Gastrocnemius medialis (tissue), 4 donors: ENCODE measurements at regions not wholly inside any gene's neighbourhood (a gene's known extent, or its start where the extent isn't known, plus 50 kb on each side); places are given as distances from the start of the nearest gene placed in this dataset.

Experiments
- ATAC-seq, 2 donors: fragments of 150-250 bp; one replicate each; pipeline ENCODE4 v1.9.1; 2016
- DNase-seq, 2 donors: peaks; one replicate each; pipeline ENCODE4 v3.0.0-alpha.2; 2019
- H3K27ac ChIP-seq, 4 donors: fragments of 200-600 bp; sonication (generic); 1 replicate in 1 of 4; 2 replicates in 3 of 4; pipeline ENCODE4 v1.5.1; 2016 to 2018; ENCODE audit warnings: mild to moderate bottlenecking in 2 of 4, moderate library complexity in 1 of 4
- H3K27me3 ChIP-seq, 3 donors: fragments of 200-600 bp; sonication (generic) in 2 of 3; 1 replicate in 1 of 3; 2 replicates in 2 of 3; pipeline versions ENCODE4 v1.5.1 to v1.6.0; 2016 to 2019; ENCODE audit warnings: mild to moderate bottlenecking in 1 of 3, moderate library complexity in 1 of 3
- H3K36me3 ChIP-seq, 2 donors: fragments of 200-600 bp; sonication (generic) in 1 of 2; one replicate each; pipeline ENCODE4 v1.5.1; 2017 to 2018
- H3K4me1 ChIP-seq, 2 donors: fragments of 200-600 bp; sonication (generic) in 1 of 2; one replicate each; pipeline ENCODE4 v1.5.1; 2016 to 2017; ENCODE audit warnings: mild to moderate bottlenecking in 2 of 2
- H3K4me3 ChIP-seq, 4 donors: fragments of 200-600 bp; sonication (generic) in 3 of 4; 1 replicate in 1 of 4; 2 replicates in 3 of 4; pipeline ENCODE4 v1.5.1; 2016 to 2019; ENCODE audit warnings: mild to moderate bottlenecking in 2 of 4
- H3K9me3 ChIP-seq, 3 donors: fragments of 200-600 bp; sonication (generic) in 2 of 3; 1 replicate in 1 of 3; 2 replicates in 2 of 3; pipeline ENCODE4 v1.5.1; 2016 to 2019
- POLR2A ChIP-seq, 2 donors: fragments of 450-650 bp; IDR thresholded peaks; one replicate each; pipeline ENCODE4 v1.6.1; 2017; ENCODE audit warnings: antibody characterized with exemption in 2 of 2, mild to moderate bottlenecking in 2 of 2, moderate library complexity in 2 of 2
- in situ Hi-C, 4 donors: fragments of 200-750 bp; cut with MboI; loops; one replicate each; pipeline versions ENCODE4 v1.15.0 to v1.8.0; 2017; ENCODE audit warnings: low sequenced_read_pairs in 4 of 4
- intact Hi-C: fragments of 100-400 bp; cut with DNase I; formaldehyde crosslinking; loops from one replicate; pipeline ENCODE4 v1.15.1; 2023; ENCODE audit warnings: low total_unique reads
- TF ChIP-seq, protein P1 (sequence below), 5 experiments: fragments of 450-650 bp in 3 of 5; fragments of 200-600 bp in 2 of 5; sonication (generic) in 2 of 5; IDR thresholded peaks in 4 of 5; conservative IDR thresholded peaks in 1 of 5; 1 replicate in 4 of 5; 2 replicates in 1 of 5; pipeline ENCODE4 v1.5.1; 2016 to 2019; ENCODE audit warnings: antibody characterized with exemption in 5 of 5, mild to moderate bottlenecking in 3 of 5, moderate library complexity in 3 of 5

DNA sequence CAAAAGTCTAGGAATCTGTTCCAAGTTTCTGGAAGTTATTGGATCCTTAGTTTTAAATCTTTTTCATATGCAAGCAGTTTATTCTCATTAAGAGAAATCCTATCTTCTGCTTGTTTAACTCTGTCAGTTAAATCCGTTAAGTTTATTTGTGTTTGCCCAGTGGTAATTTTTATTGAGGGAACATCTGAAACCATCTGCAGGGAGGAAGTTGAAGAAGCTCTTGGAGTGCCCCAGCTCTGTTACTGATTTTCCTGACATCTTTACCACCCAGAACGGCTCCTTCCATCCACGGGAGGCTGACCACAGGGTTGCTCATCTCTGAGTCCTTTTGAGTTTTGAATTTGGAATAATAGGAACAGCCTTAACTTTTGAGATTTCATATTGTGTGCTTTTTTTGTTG, 99.9 kb upstream of the ZNF618 start:
- in situ Hi-C loops: no loop called here
- intact Hi-C loops: no loop called here
- DNase-seq: no peak
- Histone ChIP-seq H3K36me3 (no peaks in the 10 kb centered on the region), H3K4me1 (no peaks in the 10 kb centered on the region), H3K27me3 (no peaks in the 10 kb centered on the region), H3K9me3 (no peaks in the 10 kb centered on the region), H3K27ac (no peak overlapping the region), H3K4me3 (no peak overlapping the region)
- TF ChIP-seq, protein P1, sequence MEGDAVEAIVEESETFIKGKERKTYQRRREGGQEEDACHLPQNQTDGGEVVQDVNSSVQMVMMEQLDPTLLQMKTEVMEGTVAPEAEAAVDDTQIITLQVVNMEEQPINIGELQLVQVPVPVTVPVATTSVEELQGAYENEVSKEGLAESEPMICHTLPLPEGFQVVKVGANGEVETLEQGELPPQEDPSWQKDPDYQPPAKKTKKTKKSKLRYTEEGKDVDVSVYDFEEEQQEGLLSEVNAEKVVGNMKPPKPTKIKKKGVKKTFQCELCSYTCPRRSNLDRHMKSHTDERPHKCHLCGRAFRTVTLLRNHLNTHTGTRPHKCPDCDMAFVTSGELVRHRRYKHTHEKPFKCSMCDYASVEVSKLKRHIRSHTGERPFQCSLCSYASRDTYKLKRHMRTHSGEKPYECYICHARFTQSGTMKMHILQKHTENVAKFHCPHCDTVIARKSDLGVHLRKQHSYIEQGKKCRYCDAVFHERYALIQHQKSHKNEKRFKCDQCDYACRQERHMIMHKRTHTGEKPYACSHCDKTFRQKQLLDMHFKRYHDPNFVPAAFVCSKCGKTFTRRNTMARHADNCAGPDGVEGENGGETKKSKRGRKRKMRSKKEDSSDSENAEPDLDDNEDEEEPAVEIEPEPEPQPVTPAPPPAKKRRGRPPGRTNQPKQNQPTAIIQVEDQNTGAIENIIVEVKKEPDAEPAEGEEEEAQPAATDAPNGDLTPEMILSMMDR (IDR thresholded peaks at IDR 0.05 in 4 of 5, conservative IDR thresholded peaks at IDR 0.05 in 1 of 5): no peak
- TF ChIP-seq POLR2A (IDR thresholded peaks at IDR 0.05): no peak
- ATAC-seq: no peak

DNA sequence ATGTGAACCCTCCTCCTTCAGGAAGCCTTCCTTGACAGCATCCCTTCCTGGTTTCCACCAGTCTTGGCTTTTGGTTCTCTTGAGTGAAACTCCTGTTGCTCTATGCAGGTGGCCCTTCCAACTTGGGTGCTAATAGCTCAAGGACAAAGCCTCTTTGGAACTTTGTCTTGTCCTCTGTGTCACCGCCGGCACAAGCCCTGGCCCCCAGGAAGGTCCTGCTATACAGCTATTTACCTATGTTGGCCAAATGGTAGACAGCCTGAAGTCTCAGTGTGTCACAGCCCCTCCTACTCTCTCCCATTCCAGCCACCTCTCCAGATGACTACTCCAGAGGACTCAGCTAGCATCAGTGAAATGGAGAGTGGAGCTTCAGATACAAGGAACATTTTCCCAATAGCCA, 94.7 kb upstream of the ZNF618 start:
- in situ Hi-C loops: no loop called here
- no peaks in the 10 kb centered on the region for H3K27me3 ChIP-seq
- H3K9me3 ChIP-seq: no peaks in the 10 kb centered on the region
- H3K27ac ChIP-seq: no peak overlapping the region
- intact Hi-C loops: no loop called here
- no peaks in the 10 kb centered on the region for H3K36me3 ChIP-seq
- no peaks in the 10 kb centered on the region for H3K4me1 ChIP-seq
- DNase-seq (no peak), ATAC-seq (no peak)
- no peak overlapping the region for H3K4me3 ChIP-seq
- TF ChIP-seq POLR2A (IDR thresholded peaks at IDR 0.05): no peak
- TF ChIP-seq, protein P1 (IDR thresholded peaks at IDR 0.05 in 4 of 5, conservative IDR thresholded peaks at IDR 0.05 in 1 of 5): no peak

DNA sequence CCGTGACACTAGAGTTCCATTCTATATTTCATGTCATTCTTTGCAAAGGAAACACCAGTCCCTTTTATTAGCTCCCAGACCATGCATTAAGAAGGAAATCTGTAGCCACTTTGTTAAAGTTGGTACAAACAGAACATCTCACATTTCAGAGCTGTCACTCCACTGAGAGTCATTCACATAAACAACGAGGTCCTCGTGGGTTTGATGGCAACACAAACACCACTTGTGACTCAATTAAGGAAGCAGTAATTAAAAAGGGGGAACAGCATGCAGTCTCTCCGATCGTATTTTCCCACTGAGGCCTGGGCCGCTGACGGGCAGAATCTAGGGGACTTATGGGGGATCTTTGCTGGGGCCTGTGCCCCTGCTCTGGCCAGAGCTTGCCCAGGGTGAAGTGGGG, 94.2 kb upstream of the ZNF618 start:
- in situ Hi-C loops (no loop called here), intact Hi-C loops (no loop called here)
- no peaks in the 10 kb centered on the region for H3K27me3 ChIP-seq
- DNase-seq (no peak), ATAC-seq (no peak)
- H3K4me1 ChIP-seq: no peaks in the 10 kb centered on the region
- no peaks in the 10 kb centered on the region for H3K9me3 ChIP-seq
- H3K36me3 ChIP-seq: no peaks in the 10 kb centered on the region
- no peak overlapping the region for H3K27ac ChIP-seq
- no peak for TF ChIP-seq POLR2A (IDR thresholded peaks at IDR 0.05)
- TF ChIP-seq, protein P1 (IDR thresholded peaks at IDR 0.05 in 4 of 5, conservative IDR thresholded peaks at IDR 0.05 in 1 of 5): no peak
- H3K4me3 ChIP-seq: no peak overlapping the region

DNA sequence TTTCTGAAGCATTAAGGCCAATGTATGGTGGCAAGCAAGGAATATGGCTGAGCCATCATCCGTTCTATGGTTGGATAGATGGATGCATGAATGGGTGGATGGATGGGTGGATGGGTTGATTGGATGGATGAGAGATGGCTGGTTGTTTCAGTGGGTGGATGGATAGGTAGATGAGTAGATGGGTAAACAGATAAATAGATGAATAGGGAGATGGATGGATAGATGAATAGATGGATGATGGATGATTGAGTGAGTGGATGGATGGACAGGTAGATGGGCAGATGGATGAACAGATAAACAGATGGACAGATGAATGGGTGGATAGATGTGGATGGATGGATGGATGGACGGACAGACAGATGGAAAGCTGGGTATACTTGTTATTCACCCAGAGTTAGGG, 92.6 kb upstream of the ZNF618 start:
- Histone ChIP-seq H3K9me3 (no peaks in the 10 kb centered on the region), H3K27me3 (no peaks in the 10 kb centered on the region), H3K4me3 (no peak overlapping the region), H3K27ac (no peak overlapping the region), H3K4me1 (no peaks in the 10 kb centered on the region), H3K36me3 (no peaks in the 10 kb centered on the region)
- ATAC-seq (no peak), DNase-seq (no peak)
- in situ Hi-C loops: no loop called here
- TF ChIP-seq, protein P1 (IDR thresholded peaks at IDR 0.05 in 4 of 5, conservative IDR thresholded peaks at IDR 0.05 in 1 of 5): no peak
- TF ChIP-seq POLR2A (IDR thresholded peaks at IDR 0.05): no peak
- intact Hi-C loops: no loop called here

- no peaks in the 10 kb centered on the region for H3K36me3 ChIP-seq
- no peaks in the 10 kb centered on the region for H3K27me3 ChIP-seq
- no peak overlapping the region for H3K27ac ChIP-seq
- TF ChIP-seq, protein P1 (IDR thresholded peaks at IDR 0.05 in 4 of 5, conservative IDR thresholded peaks at IDR 0.05 in 1 of 5): no peak
- no peak for TF ChIP-seq POLR2A (IDR thresholded peaks at IDR 0.05)
- in situ Hi-C loops (no loop called here), intact Hi-C loops (no loop called here)
- no peaks in the 10 kb centered on the region for H3K9me3 ChIP-seq
- H3K4me1 ChIP-seq: no peaks in the 10 kb centered on the region
- DNase-seq (no peak), ATAC-seq (no peak)
- H3K4me3 ChIP-seq: no peak overlapping the region
Observed at GRCh38 chr9:113785334-113785733, 90.8 kb upstream of the ZNF618 start.
